Fibroblast of villous mesenchyme (primary cell): ENCODE measurements at regions not wholly inside any gene's neighbourhood (a gene's known extent, or its start where the extent isn't known, plus 50 kb on each side); places are given as distances from the start of the nearest gene placed in this dataset.
A peak's percentile ranks its signal among the peaks of the same experiment; 100 is the strongest.

ENCODE experiments used
- DNase-seq: peaks from one replicate; pipeline ENCODE4 v3.0.0-alpha.2; 2010; ENCODE audit warnings: low read depth
- H3K4me3 ChIP-seq: 2 replicates; pipeline ENCODE4 v1.5.1; 2011; ENCODE audit warnings: low read depth, mild to moderate bottlenecking, low read length
- CTCF ChIP-seq: IDR thresholded peaks from 2 replicates; pipeline ENCODE4 v1.5.1; 2012; ENCODE audit warnings: low read depth, mild to moderate bottlenecking, low read length; ENCODE audit not compliant: insufficient read depth

- no peak for TF ChIP-seq CTCF
- H3K4me3 ChIP-seq = no peak overlapping the region
- no peak for DNase-seq
These were observed 125.4 kb upstream of the SPDL1 start for GRCh38 chr5:169458221-169458620.

- DNase-seq = no peak
- no peak overlapping the region for H3K4me3 ChIP-seq
- no peak for TF ChIP-seq CTCF
These were observed 133.1 kb upstream of the SPDL1 start for GRCh38 chr5:169450464-169450863.

GRCh38 chr5:169448826-169449225, 134.7 kb upstream of the SPDL1 start:
- no peak for DNase-seq
- H3K4me3 ChIP-seq = no peak overlapping the region
- TF ChIP-seq CTCF = no peak

- H3K4me3 ChIP-seq = no peak overlapping the region
- TF ChIP-seq CTCF = no peak
- no peak for DNase-seq
These were observed 138.4 kb upstream of the SPDL1 start for GRCh38 chr5:169445191-169445590.

GRCh38 chr5:169442913-169443784, 140.4 kb upstream of the SPDL1 start:
- DNase-seq = no peak
- no peak for TF ChIP-seq CTCF
- H3K4me3 ChIP-seq = no peak overlapping the region

GRCh38 chr5:169442403-169442874, 141.1 kb upstream of the SPDL1 start:
- DNase-seq = peak; percentile 47
- H3K4me3 ChIP-seq = no peak overlapping the region
- TF ChIP-seq CTCF = no peak
